ENCODE measurements at regions not wholly inside any gene's neighbourhood (a gene's known extent, or its start where the extent isn't known, plus 50 kb on each side); places are given as distances from the start of the nearest gene placed in this dataset.

- TF ChIP-seq CTCF (conservative IDR thresholded peaks at IDR 0.05 in 1 of 2, IDR thresholded peaks at IDR 0.05 in 1 of 2; ENCODE audit: low read depth in 1 of 2, low read length in 2 of 2) (no peak), EZH2 (IDR thresholded peaks at IDR 0.05; ENCODE audit: low read length, missing control alignments) (no peak)
These were observed 57.6 kb upstream of the FZD7 start for GRCh38 chr2:201975964-201976612.
